ENCODE measurements at regions not wholly inside any gene's neighbourhood (a gene's known extent, or its start where the extent isn't known, plus 50 kb on each side); places are given as distances from the start of the nearest gene placed in this dataset.
"Not testable (repeated sequence)": the region's sequence is repeated elsewhere in the genome, so short reads cannot be mapped to it uniquely, and the experiment has no call there.

DNA sequence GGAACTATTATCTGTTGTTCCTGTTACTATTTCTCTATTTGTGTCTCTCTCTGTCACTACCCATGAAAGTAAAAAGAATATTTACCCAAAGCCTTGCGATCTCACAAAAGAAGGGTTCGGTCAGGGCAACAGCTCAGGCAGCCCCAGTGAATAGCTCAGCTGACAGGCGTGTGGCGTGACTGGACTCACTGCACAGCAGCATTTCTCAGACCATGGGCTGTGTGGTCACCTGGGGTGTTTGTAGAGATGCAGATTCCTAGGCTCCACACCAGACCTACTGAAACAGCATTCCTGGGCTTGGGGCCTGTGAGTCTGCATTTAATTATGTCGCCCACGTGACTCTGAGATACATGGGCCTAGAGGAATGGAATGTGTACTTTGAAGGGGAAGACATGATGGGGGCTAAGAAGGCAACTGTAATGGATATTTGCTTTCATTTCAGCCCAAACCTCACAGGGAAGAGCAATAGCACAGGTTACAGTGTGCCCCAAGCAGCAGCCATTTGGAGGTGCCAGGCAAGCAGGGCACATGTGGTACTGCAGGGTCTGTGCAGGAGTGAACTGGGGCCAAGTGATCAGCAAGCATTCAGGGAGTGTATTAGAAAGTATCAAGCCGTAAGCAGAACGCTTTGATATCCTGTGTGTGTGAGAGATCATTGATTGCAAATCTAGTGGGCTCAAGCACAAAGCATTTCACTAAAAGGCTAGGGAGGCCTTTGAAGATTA is 90.4 kb upstream of the RBMS1 start:
- H3K4me3 Mint-ChIP-seq, result no peak overlapping the region
- peak overlapping the region; percentile 93 to 95 (median 94) for H3K27ac Mint-ChIP-seq
- TF ChIP-seq, protein P1, sequence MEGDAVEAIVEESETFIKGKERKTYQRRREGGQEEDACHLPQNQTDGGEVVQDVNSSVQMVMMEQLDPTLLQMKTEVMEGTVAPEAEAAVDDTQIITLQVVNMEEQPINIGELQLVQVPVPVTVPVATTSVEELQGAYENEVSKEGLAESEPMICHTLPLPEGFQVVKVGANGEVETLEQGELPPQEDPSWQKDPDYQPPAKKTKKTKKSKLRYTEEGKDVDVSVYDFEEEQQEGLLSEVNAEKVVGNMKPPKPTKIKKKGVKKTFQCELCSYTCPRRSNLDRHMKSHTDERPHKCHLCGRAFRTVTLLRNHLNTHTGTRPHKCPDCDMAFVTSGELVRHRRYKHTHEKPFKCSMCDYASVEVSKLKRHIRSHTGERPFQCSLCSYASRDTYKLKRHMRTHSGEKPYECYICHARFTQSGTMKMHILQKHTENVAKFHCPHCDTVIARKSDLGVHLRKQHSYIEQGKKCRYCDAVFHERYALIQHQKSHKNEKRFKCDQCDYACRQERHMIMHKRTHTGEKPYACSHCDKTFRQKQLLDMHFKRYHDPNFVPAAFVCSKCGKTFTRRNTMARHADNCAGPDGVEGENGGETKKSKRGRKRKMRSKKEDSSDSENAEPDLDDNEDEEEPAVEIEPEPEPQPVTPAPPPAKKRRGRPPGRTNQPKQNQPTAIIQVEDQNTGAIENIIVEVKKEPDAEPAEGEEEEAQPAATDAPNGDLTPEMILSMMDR (IDR thresholded peaks at IDR 0.05; ENCODE audit: unreplicated experiment in 3 of 3), result no peak

DNA sequence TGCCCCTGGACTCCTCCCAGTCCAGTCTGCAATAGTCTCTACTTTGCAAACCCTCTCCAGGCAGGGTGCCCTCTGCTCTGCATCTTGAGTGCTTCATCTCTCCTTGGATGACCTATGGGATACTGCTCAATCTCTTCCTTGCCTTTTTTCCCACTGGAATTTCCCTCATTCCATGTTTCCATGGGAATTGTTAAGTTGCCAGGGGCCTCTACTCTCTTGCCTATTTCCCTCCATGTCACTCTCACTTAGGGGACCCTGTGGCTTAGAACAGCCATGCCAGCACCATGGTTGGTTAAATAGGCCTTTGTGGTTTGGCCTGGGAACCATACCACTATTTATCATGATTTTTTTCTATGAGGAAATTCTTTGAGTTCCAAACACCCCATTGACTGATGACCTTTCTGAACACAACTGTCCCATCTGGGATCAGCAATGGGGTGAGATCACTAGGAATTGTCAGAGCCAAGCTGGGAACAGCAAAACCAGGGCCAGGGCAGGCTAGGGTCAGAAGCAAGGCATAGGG is 91.4 kb upstream of the RBMS1 start:
- no peaks in the 10 kb centered on the region for H3K27me3 Mint-ChIP-seq (ENCODE audit: low read depth)
- TF ChIP-seq, protein P1 (IDR thresholded peaks at IDR 0.05; ENCODE audit: unreplicated experiment in 3 of 3), result no peak
- no peaks in the 10 kb centered on the region for H3K36me3 Mint-ChIP-seq (ENCODE audit: low read depth)
- H3K27ac Mint-ChIP-seq, result peak overlapping the region; percentile 30 to 95 (median 93)
- no peak overlapping the region for H3K4me3 Mint-ChIP-seq
- H3K9me3 Mint-ChIP-seq, result peaks cover 3% of the 10 kb centered on the region
- H3K4me1 Mint-ChIP-seq, result peaks cover 32% of the 10 kb centered on the region

More for the DNA sequence above, 90.4 kb upstream of the RBMS1 start:
- H3K27me3 Mint-ChIP-seq (ENCODE audit: low read depth), result no peaks in the 10 kb centered on the region
- H3K36me3 Mint-ChIP-seq (ENCODE audit: low read depth), result no peaks in the 10 kb centered on the region
- peaks cover 32% of the 10 kb centered on the region for H3K4me1 Mint-ChIP-seq
- H3K9me3 Mint-ChIP-seq, result peaks cover 3% of the 10 kb centered on the region

DNA sequence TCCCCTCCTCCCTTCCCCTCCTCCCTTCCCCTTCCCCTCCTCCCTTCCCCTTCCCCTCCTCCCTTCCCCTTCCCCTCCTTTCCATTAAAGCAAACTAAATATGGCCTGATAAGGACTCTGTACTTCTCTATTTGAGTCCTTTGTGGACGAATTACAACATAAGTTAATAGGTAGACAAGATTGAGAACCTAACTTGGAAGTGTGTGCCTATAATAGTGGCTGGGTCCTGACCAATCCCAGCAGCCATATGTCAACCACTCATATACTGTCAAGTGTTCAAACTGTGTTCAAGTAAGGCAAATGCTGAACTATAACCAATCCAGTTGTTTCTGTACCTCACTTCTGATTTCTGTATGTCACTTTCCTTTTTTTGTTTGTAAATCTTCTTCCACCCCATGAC is 97.1 kb upstream of the RBMS1 start:
- Mint-ChIP-seq H3K4me1 (no peaks in the 10 kb centered on the region), H3K4me3 (no peak overlapping the region), H3K27ac (no peak overlapping the region), H3K27me3 (ENCODE audit: low read depth) (peaks cover 4% of the 10 kb centered on the region), H3K36me3 (ENCODE audit: low read depth) (peaks cover 4% of the 10 kb centered on the region), H3K9me3 (peaks cover 20% of the 10 kb centered on the region)
- TF ChIP-seq, protein P1 (IDR thresholded peaks at IDR 0.05; ENCODE audit: unreplicated experiment in 3 of 3), result no peak

DNA sequence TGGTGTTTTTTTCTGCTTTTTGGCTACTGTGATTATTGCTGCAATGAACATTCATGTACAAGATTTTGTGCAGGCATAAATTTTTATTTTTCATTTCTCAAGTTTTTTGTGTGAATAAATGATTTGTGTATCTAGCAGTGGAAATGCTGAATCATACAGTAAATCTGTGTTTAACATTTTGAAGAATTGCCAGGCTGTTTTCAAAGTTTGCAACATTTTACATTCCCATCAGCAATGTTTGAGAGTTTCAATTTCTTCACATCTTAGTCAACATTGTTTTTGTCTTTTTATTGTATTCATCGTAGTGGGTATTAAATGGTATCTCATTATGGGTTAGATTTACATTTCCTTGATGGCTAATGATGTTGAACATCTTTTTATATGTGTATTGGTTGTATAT is 98.8 kb upstream of the RBMS1 start:
- Mint-ChIP-seq H3K27me3 (ENCODE audit: low read depth) (peaks cover 4% of the 10 kb centered on the region), H3K4me3 (no peak overlapping the region), H3K27ac (no peak overlapping the region), H3K4me1 (no peaks in the 10 kb centered on the region), H3K9me3 (peaks cover 20% of the 10 kb centered on the region), H3K36me3 (ENCODE audit: low read depth) (peaks cover 4% of the 10 kb centered on the region)
- TF ChIP-seq, protein P1 (IDR thresholded peaks at IDR 0.05; ENCODE audit: unreplicated experiment in 3 of 3), result no peak

DNA sequence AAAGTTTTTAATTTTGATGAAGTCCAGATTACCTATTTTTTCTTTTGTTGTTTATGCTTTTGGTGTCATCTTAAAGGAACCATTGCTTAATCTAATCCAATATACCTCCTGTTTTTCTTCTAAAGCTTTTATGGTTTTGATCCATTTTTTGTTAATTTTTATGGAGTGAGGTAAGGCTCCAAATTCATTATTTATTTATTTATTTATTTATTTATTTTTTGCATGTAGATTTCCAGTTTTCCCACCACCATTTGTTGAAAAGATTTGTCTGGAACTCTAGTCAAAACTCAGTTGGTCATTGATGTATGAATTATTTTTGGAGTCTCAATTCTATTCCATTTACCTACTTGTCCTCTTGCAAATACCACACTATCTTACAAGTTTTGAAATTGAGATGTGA is 99.4 kb upstream of the RBMS1 start:
- Mint-ChIP-seq H3K9me3 (peaks cover 20% of the 10 kb centered on the region), H3K4me3 (no peak overlapping the region), H3K4me1 (no peaks in the 10 kb centered on the region), H3K36me3 (ENCODE audit: low read depth) (peaks cover 4% of the 10 kb centered on the region), H3K27me3 (ENCODE audit: low read depth) (peaks cover 4% of the 10 kb centered on the region), H3K27ac (no peak overlapping the region)
- TF ChIP-seq, protein P1 (IDR thresholded peaks at IDR 0.05; ENCODE audit: unreplicated experiment in 3 of 3), result no peak

- Mint-ChIP-seq H3K27ac (no peak overlapping the region), H3K9me3 (peaks cover 11% of the 10 kb centered on the region), H3K27me3 (ENCODE audit: low read depth) (no peaks in the 10 kb centered on the region), H3K36me3 (ENCODE audit: low read depth) (no peaks in the 10 kb centered on the region), H3K4me3 (no peak overlapping the region), H3K4me1 (no peaks in the 10 kb centered on the region)
- TF ChIP-seq, protein P1 (IDR thresholded peaks at IDR 0.05; ENCODE audit: unreplicated experiment in 3 of 3), result no peak
Measured at GRCh38 chr2:160596441-160596840, 102.8 kb upstream of the RBMS1 start.

- not testable (repeated sequence) for H3K27ac Mint-ChIP-seq; H3K9me3 Mint-ChIP-seq; H3K36me3 Mint-ChIP-seq (ENCODE audit: low read depth); H3K27me3 Mint-ChIP-seq (ENCODE audit: low read depth); H3K4me1 Mint-ChIP-seq; H3K4me3 Mint-ChIP-seq
Measured at GRCh38 chr2:160600437-160600836, 106.8 kb upstream of the RBMS1 start.

Data from nephron (organoid).